Glutamatergic neuron (in vitro differentiated cells): ENCODE measurements at regions not wholly inside any gene's neighbourhood (a gene's known extent, or its start where the extent isn't known, plus 50 kb on each side); places are given as distances from the start of the nearest gene placed in this dataset.

Source experiments
- DNase-seq: peaks from one replicate; pipeline ENCODE4 v3.0.0; 2022
- H3K27ac Mint-ChIP-seq: one replicate; pipeline ENCODE4 v1.8.0; 2020; ENCODE audit warnings: mild to moderate bottlenecking, mixed read lengths, inconsistent platforms; ENCODE audit not compliant: unreplicated experiment
- H3K27me3 Mint-ChIP-seq: one replicate; pipeline ENCODE4 v1.8.0; 2020; ENCODE audit warnings: mild to moderate bottlenecking, moderate library complexity, mixed read lengths, inconsistent platforms; ENCODE audit not compliant: unreplicated experiment
- H3K36me3 Mint-ChIP-seq: one replicate; pipeline ENCODE4 v1.8.0; 2020; ENCODE audit warnings: mild to moderate bottlenecking, mixed read lengths, inconsistent platforms; ENCODE audit not compliant: unreplicated experiment
- H3K4me1 Mint-ChIP-seq: one replicate; pipeline ENCODE4 v1.8.0; 2020; ENCODE audit warnings: mild to moderate bottlenecking, low read depth, mixed read lengths, inconsistent platforms; ENCODE audit not compliant: unreplicated experiment
- H3K4me3 Mint-ChIP-seq: one replicate; pipeline ENCODE4 v1.8.0; 2020; ENCODE audit warnings: mild to moderate bottlenecking, mixed read lengths, inconsistent platforms; ENCODE audit not compliant: unreplicated experiment
- H3K9me3 Mint-ChIP-seq: one replicate; pipeline ENCODE4 v1.8.0; 2020; ENCODE audit warnings: mild to moderate bottlenecking, moderate library complexity, mixed read lengths, inconsistent platforms; ENCODE audit not compliant: unreplicated experiment
- TF ChIP-seq, protein P1 (sequence below): fragments of 200-600 bp; sonication (generic); IDR thresholded peaks from one replicate; pipeline ENCODE4 v1.5.0; 2021; ENCODE audit not compliant: partially characterized antibody, unreplicated experiment

- no peak for DNase-seq
- TF ChIP-seq, protein P1, sequence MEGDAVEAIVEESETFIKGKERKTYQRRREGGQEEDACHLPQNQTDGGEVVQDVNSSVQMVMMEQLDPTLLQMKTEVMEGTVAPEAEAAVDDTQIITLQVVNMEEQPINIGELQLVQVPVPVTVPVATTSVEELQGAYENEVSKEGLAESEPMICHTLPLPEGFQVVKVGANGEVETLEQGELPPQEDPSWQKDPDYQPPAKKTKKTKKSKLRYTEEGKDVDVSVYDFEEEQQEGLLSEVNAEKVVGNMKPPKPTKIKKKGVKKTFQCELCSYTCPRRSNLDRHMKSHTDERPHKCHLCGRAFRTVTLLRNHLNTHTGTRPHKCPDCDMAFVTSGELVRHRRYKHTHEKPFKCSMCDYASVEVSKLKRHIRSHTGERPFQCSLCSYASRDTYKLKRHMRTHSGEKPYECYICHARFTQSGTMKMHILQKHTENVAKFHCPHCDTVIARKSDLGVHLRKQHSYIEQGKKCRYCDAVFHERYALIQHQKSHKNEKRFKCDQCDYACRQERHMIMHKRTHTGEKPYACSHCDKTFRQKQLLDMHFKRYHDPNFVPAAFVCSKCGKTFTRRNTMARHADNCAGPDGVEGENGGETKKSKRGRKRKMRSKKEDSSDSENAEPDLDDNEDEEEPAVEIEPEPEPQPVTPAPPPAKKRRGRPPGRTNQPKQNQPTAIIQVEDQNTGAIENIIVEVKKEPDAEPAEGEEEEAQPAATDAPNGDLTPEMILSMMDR: no peak
- no peaks in the 10 kb centered on the region for H3K36me3 Mint-ChIP-seq
- no peaks in the 10 kb centered on the region for H3K4me1 Mint-ChIP-seq
- H3K9me3 Mint-ChIP-seq: no peaks in the 10 kb centered on the region
- H3K27me3 Mint-ChIP-seq: no peaks in the 10 kb centered on the region
- no peak overlapping the region for H3K4me3 Mint-ChIP-seq
- H3K27ac Mint-ChIP-seq: no peak overlapping the region
These were observed 1844.3 kb downstream of the MAT2B start for GRCh38 chr5:165349735-165350134.

GRCh38 chr5:165351342-165351741 lies 1845.9 kb downstream of the MAT2B start:
- no peaks in the 10 kb centered on the region for H3K9me3 Mint-ChIP-seq
- H3K4me3 Mint-ChIP-seq: no peak overlapping the region
- DNase-seq: no peak
- H3K4me1 Mint-ChIP-seq: no peaks in the 10 kb centered on the region
- TF ChIP-seq, protein P1: no peak
- no peak overlapping the region for H3K27ac Mint-ChIP-seq
- H3K36me3 Mint-ChIP-seq: no peaks in the 10 kb centered on the region
- no peaks in the 10 kb centered on the region for H3K27me3 Mint-ChIP-seq

GRCh38 chr5:165360366-165360765 lies 1854.9 kb downstream of the MAT2B start:
- Mint-ChIP-seq H3K4me1 (peaks cover 21% of the 10 kb centered on the region), H3K9me3 (no peaks in the 10 kb centered on the region), H3K27ac (no peak overlapping the region), H3K27me3 (no peaks in the 10 kb centered on the region), H3K4me3 (no peak overlapping the region), H3K36me3 (no peaks in the 10 kb centered on the region)
- TF ChIP-seq, protein P1: no peak
- no peak for DNase-seq

DNA sequence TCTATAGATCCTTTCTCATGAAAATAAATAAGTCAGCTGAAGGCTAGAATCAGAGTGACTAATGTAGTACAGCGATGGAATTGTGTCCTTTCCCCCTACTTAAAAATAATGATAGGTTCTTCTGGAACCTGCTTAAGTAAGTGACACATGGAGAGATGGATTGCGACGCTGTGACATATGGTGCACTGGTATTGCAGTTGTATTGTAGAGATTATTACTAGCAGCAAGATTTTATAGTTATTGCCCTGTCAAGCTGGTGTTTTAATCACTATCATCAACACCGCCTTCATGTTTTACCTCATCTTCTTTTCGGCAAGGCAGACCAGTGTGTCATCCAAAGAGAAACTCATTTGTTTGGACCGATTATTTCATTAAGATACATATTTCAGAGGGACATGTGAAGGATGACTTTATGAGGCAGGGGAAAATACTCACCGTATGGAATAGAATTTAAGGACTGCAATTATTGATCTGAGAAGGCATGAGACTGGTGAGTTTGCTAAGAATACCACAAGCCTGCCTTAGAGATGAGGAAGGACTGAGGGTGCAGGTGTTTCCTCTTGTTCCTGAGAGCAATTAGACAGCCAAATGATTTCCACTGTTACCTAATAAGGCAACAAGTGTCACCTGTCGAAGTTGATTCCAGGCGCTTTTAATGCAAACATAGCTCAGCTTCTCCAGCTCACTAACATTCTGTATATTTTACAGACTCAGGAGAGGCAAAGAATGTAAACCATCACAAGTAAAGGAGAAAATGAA lies 1855.5 kb downstream of the MAT2B start:
- no peak overlapping the region for H3K27ac Mint-ChIP-seq
- H3K36me3 Mint-ChIP-seq: no peaks in the 10 kb centered on the region
- H3K9me3 Mint-ChIP-seq: no peaks in the 10 kb centered on the region
- peaks cover 21% of the 10 kb centered on the region for H3K4me1 Mint-ChIP-seq
- H3K27me3 Mint-ChIP-seq: no peaks in the 10 kb centered on the region
- TF ChIP-seq, protein P1: no peak
- DNase-seq: no peak
- H3K4me3 Mint-ChIP-seq: no peak overlapping the region

DNA sequence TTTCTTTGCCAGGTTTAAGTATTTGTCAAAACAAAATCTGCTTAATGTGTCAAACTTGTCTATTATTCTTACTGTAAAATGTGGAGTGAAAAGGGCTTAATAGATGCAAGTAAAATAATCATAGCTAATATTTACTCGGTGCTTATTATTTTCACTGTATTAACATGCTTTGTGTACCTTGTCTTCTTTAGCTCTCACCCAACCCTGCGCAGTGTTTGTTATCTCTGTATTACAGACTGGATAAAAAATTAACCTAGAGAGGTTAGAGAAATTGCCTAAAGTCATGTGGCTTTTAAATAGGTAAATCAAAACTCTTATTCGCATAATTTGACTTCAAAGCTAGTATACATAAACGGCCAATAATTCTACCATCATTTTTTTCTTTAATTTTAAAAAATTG lies 1864.8 kb downstream of the MAT2B start:
- DNase-seq: no peak
- H3K27ac Mint-ChIP-seq: no peak overlapping the region
- H3K4me1 Mint-ChIP-seq: no peaks in the 10 kb centered on the region
- H3K27me3 Mint-ChIP-seq: no peaks in the 10 kb centered on the region
- TF ChIP-seq, protein P1: no peak
- H3K9me3 Mint-ChIP-seq: no peaks in the 10 kb centered on the region
- H3K36me3 Mint-ChIP-seq: no peaks in the 10 kb centered on the region
- H3K4me3 Mint-ChIP-seq: no peak overlapping the region
